SK-N-SH (cell line): ENCODE measurements at regions not wholly inside any gene's neighbourhood (a gene's known extent, or its start where the extent isn't known, plus 50 kb on each side); places are given as distances from the start of the nearest gene placed in this dataset.

ENCODE experiments used
- CTCF ChIA-PET: fragments of 300-600, 350-600 bp; formaldehyde crosslinking; extraction: SDS; loops from one replicate; lab custom pipeline; 2021; lab: Yijun Ruan, JAX
- POLR2A ChIA-PET: fragments of 350-600 bp; sonication (Branson Sonifier 250); formaldehyde crosslinking; extraction: SDS; loops from one replicate; lab custom pipeline; 2020; ENCODE audit warnings: antibody characterized with exemption, inconsistent platforms; lab: Yijun Ruan, JAX
- DNase-seq: peaks from one replicate; pipeline ENCODE4 v3.0.0; 2012
- H2AFZ ChIP-seq: fragments of 200-600 bp; sonication (generic); 2 replicates; pipeline ENCODE4 v1.8.1; 2016; ENCODE audit warnings: antibody characterized with exemption, mild to moderate bottlenecking, low read depth
- H3F3A ChIP-seq: fragments of 200-600 bp; sonication (generic); replicated peaks from 2 replicates; pipeline ENCODE3; 2016; ENCODE audit warnings: antibody characterized with exemption, mild to moderate bottlenecking; ENCODE audit not compliant: insufficient read depth
- H3K27ac ChIP-seq, 2 experiments: fragments of 200-500 bp in 1 of 2; fragments of 200-600 bp in 1 of 2; sonication (Bioruptor generic) in 1 of 2; sonication (generic), shearing (Covaris generic) in 1 of 2; 2 replicates each; pipeline versions ENCODE4 v1.5.1 to v1.6.1; 2014 to 2016; ENCODE audit warnings: low read depth in 2 of 2, inconsistent platforms in 1 of 2, low read length in 1 of 2, mild to moderate bottlenecking in 1 of 2, mixed read lengths in 1 of 2
- H3K27me3 ChIP-seq: fragments of 200-600 bp; sonication (generic), shearing (Covaris generic); 2 replicates; pipeline ENCODE4 v1.6.1; 2016; ENCODE audit warnings: mixed run types; ENCODE audit not compliant: insufficient read depth
- H3K36me3 ChIP-seq, 2 experiments: fragments of 200-500 bp in 1 of 2; fragments of 200-600 bp in 1 of 2; sonication (Bioruptor generic) in 1 of 2; sonication (generic) in 1 of 2; replicated peaks in 1 of 2; 2 replicates each; pipeline versions ENCODE3 to v1.5.1; 2014 to 2016; ENCODE audit warnings: low read length in 1 of 2, mild to moderate bottlenecking in 1 of 2; ENCODE audit not compliant: insufficient read depth in 2 of 2, control insufficient read depth in 1 of 2
- H3K4me1 ChIP-seq, 2 experiments: fragments of 200-500 bp in 1 of 2; fragments of 200-600 bp in 1 of 2; sonication (Bioruptor generic) in 1 of 2; sonication (generic), shearing (Covaris generic) in 1 of 2; 2 replicates each; pipeline versions ENCODE4 v1.5.1 to v1.6.1; 2014 to 2016; ENCODE audit warnings: low read depth in 1 of 2, low read length in 1 of 2, mixed run types in 1 of 2; ENCODE audit not compliant: insufficient read depth in 2 of 2, control insufficient read depth in 1 of 2
- H3K4me2 ChIP-seq: fragments of 200-600 bp; sonication (generic), shearing (Covaris generic); 2 replicates; pipeline ENCODE4 v1.6.1; 2017; ENCODE audit warnings: mixed run types
- H3K4me3 ChIP-seq, 2 experiments: fragments of 200-500 bp in 1 of 2; fragments of 200-600 bp in 1 of 2; sonication (Bioruptor generic) in 1 of 2; sonication (generic), shearing (Covaris generic) in 1 of 2; 2 replicates each; pipeline versions ENCODE4 v1.5.1 to v1.8.1; 2014 to 2016; ENCODE audit warnings: low read depth in 2 of 2, inconsistent platforms in 1 of 2, low read length in 1 of 2, mild to moderate bottlenecking in 1 of 2, mixed read lengths in 1 of 2, moderate library complexity in 1 of 2
- H3K79me2 ChIP-seq: fragments of 200-600 bp; sonication (generic); 2 replicates; pipeline ENCODE4 v1.8.1; 2017; ENCODE audit warnings: mild to moderate bottlenecking; ENCODE audit not compliant: insufficient read depth
- H3K9ac ChIP-seq: fragments of 200-600 bp; sonication (generic); 2 replicates; pipeline ENCODE4 v1.6.1; 2017; ENCODE audit warnings: mixed run types
- H3K9me2 ChIP-seq: fragments of 200-600 bp; sonication (generic); 2 replicates; pipeline ENCODE4 v1.6.1; 2017; ENCODE audit warnings: mixed run types
- H3K9me3 ChIP-seq: fragments of 200-600 bp; sonication (generic); 2 replicates; pipeline ENCODE4 v1.6.1; 2017; ENCODE audit warnings: mixed run types, mild to moderate bottlenecking, moderate library complexity
- H4K20me1 ChIP-seq: fragments of 200-600 bp; sonication (generic); 2 replicates; pipeline ENCODE4 v1.6.1; 2017; ENCODE audit warnings: mild to moderate bottlenecking, mixed run types; ENCODE audit not compliant: insufficient read depth
- NFIC ChIP-seq: IDR thresholded peaks from 2 replicates; pipeline ENCODE4 v1.4.0; 2012; ENCODE audit warnings: borderline replicate concordance
- WGBS: methylation state at CpG from one replicate; pipeline ENCODE4 v1.1.6; 2017; ENCODE audit warnings: low lambda C conversion rate; 5-methylcytosine and 5-hydroxymethylcytosine counted together
- TF ChIP-seq, protein P1 (sequence below): IDR thresholded peaks from 2 replicates; pipeline ENCODE4 v1.6.1; 2012; ENCODE audit warnings: mild to moderate bottlenecking, low read depth, low read length, moderate library complexity
- TF ChIP-seq, protein P2 (sequence below): fragments of 150-350 bp; IDR thresholded peaks from 2 replicates; pipeline ENCODE4 v1.6.1; 2017; ENCODE audit warnings: antibody characterized with exemption, low read length, low read depth, borderline replicate concordance
- TF ChIP-seq, protein P3 (sequence below): IDR thresholded peaks from 2 replicates; pipeline ENCODE4 v1.4.0; 2012; ENCODE audit warnings: low read depth, borderline replicate concordance

DNA sequence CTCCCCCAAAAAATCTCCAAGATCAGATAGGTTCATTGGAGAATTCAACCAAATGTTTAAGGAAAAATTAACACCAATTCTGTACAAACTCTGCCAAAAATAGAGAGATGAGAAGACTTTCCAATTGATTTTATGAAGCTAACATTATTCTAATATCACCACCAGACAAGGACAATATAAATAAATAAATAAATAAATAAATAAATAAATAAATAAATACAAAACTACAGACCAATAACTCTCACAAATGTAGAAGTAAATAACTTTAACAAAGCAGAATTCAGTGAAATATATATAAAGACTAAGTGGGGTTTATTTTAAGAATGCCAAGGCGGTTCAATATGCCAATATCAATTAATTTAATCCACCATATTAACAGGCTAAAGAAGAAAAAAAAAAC lies 425.9 kb upstream of the GHITM start:
- WGBS = 35% methylated on average over 1 of the region's 1 CpG
- Histone ChIP-seq H3K27me3 (no peaks in the 10 kb centered on the region), H3K9me3 (no peaks in the 10 kb centered on the region), H3K9me2 (no peaks in the 10 kb centered on the region), H4K20me1 (no peaks in the 10 kb centered on the region), H2AFZ (no peak overlapping the region), H3K79me2 (no peaks in the 10 kb centered on the region), H3K27ac (no peak overlapping the region), H3K9ac (no peak overlapping the region), H3F3A (no peaks in the 10 kb centered on the region), H3K4me3 (no peak overlapping the region), H3K4me2 (no peak overlapping the region), H3K36me3 (no peaks in the 10 kb centered on the region), H3K4me1 (no peaks in the 10 kb centered on the region)
- TF ChIP-seq, protein P1, sequence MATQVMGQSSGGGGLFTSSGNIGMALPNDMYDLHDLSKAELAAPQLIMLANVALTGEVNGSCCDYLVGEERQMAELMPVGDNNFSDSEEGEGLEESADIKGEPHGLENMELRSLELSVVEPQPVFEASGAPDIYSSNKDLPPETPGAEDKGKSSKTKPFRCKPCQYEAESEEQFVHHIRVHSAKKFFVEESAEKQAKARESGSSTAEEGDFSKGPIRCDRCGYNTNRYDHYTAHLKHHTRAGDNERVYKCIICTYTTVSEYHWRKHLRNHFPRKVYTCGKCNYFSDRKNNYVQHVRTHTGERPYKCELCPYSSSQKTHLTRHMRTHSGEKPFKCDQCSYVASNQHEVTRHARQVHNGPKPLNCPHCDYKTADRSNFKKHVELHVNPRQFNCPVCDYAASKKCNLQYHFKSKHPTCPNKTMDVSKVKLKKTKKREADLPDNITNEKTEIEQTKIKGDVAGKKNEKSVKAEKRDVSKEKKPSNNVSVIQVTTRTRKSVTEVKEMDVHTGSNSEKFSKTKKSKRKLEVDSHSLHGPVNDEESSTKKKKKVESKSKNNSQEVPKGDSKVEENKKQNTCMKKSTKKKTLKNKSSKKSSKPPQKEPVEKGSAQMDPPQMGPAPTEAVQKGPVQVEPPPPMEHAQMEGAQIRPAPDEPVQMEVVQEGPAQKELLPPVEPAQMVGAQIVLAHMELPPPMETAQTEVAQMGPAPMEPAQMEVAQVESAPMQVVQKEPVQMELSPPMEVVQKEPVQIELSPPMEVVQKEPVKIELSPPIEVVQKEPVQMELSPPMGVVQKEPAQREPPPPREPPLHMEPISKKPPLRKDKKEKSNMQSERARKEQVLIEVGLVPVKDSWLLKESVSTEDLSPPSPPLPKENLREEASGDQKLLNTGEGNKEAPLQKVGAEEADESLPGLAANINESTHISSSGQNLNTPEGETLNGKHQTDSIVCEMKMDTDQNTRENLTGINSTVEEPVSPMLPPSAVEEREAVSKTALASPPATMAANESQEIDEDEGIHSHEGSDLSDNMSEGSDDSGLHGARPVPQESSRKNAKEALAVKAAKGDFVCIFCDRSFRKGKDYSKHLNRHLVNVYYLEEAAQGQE = no peak
- TF ChIP-seq, protein P2, sequence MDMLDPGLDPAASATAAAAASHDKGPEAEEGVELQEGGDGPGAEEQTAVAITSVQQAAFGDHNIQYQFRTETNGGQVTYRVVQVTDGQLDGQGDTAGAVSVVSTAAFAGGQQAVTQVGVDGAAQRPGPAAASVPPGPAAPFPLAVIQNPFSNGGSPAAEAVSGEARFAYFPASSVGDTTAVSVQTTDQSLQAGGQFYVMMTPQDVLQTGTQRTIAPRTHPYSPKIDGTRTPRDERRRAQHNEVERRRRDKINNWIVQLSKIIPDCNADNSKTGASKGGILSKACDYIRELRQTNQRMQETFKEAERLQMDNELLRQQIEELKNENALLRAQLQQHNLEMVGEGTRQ = no peak
- POLR2A ChIA-PET = no interaction called here
- CTCF ChIA-PET = no interaction called here
- DNase-seq = no peak

DNA sequence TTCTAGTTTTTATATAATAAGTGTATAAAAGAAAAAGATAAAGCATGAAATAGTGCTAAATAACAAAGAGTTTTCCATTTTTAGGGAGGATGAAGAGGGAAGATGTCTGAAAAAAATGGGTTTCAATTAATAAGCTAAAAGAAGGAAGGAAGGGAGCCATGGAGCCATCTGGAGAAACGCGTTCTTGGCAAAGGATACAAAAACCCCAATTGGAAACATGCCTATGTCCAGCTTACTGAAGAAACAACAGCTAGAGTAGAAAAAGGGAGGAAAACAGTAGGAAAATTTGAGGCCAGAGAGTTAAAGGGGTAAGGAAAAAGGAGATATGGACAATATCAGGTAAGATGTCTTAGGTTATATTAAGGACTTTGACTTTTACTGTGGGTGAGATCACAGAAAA lies 416.2 kb upstream of the GHITM start:
- CTCF ChIA-PET = interaction anchor here (0.8 kb wide), 1 partner anchor 17 kb away, joined by 4 read pairs; no protein-coding TSS in a partner anchor
- DNase-seq = no peak
- Histone ChIP-seq H3K4me3 (no peak overlapping the region), H3K9ac (no peak overlapping the region), H3K27me3 (no peaks in the 10 kb centered on the region), H3F3A (no peaks in the 10 kb centered on the region), H3K36me3 (no peaks in the 10 kb centered on the region), H3K27ac (no peak overlapping the region), H3K4me2 (no peak overlapping the region), H3K4me1 (no peaks in the 10 kb centered on the region), H3K9me3 (no peaks in the 10 kb centered on the region), H2AFZ (no peak overlapping the region), H3K9me2 (no peaks in the 10 kb centered on the region), H3K79me2 (no peaks in the 10 kb centered on the region), H4K20me1 (no peaks in the 10 kb centered on the region)
- POLR2A ChIA-PET = no interaction called here
- TF ChIP-seq, protein P3, sequence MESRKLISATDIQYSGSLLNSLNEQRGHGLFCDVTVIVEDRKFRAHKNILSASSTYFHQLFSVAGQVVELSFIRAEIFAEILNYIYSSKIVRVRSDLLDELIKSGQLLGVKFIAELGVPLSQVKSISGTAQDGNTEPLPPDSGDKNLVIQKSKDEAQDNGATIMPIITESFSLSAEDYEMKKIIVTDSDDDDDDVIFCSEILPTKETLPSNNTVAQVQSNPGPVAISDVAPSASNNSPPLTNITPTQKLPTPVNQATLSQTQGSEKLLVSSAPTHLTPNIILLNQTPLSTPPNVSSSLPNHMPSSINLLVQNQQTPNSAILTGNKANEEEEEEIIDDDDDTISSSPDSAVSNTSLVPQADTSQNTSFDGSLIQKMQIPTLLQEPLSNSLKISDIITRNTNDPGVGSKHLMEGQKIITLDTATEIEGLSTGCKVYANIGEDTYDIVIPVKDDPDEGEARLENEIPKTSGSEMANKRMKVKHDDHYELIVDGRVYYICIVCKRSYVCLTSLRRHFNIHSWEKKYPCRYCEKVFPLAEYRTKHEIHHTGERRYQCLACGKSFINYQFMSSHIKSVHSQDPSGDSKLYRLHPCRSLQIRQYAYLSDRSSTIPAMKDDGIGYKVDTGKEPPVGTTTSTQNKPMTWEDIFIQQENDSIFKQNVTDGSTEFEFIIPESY = no peak
- no peak for TF ChIP-seq NFIC
- WGBS = 63% methylated on average over 2 of the region's 2 CpGs
